Gastroesophageal sphincter (tissue), 3 donors: ENCODE measurements at regions not wholly inside any gene's neighbourhood (a gene's known extent, or its start where the extent isn't known, plus 50 kb on each side); places are given as distances from the start of the nearest gene placed in this dataset.

ENCODE experiments used
- CTCF ChIP-seq, 4 experiments: fragments of 200-600 bp in 2 of 4; fragments of 450-650 bp in 2 of 4; sonication (generic) in 1 of 4; IDR thresholded peaks; one replicate each; pipeline ENCODE4 v1.5.1; 2017 to 2019; ENCODE audit warnings: antibody characterized with exemption in 4 of 4, mild to moderate bottlenecking in 2 of 4, moderate library complexity in 2 of 4
- EP300 ChIP-seq: sonication (generic); formaldehyde crosslinking; IDR thresholded peaks from one replicate; pipeline ENCODE4 v1.6.1; 2017; ENCODE audit warnings: antibody characterized with exemption, mild to moderate bottlenecking

- TF ChIP-seq CTCF (IDR thresholded peaks at IDR 0.05) (no peak), EP300 (no peak)
Measured at GRCh38 chr9:31702957-31703356, 681.5 kb upstream of the ACO1 start.
